Gastroesophageal sphincter (tissue), 3 donors: ENCODE measurements at regions not wholly inside any gene's neighbourhood (a gene's known extent, or its start where the extent isn't known, plus 50 kb on each side); places are given as distances from the start of the nearest gene placed in this dataset.

Source experiments
- EP300 ChIP-seq: sonication (generic); formaldehyde crosslinking; IDR thresholded peaks from one replicate; pipeline ENCODE4 v1.6.1; 2017; ENCODE audit warnings: antibody characterized with exemption, mild to moderate bottlenecking
- POLR2AphosphoS5 ChIP-seq: sonication (generic); formaldehyde crosslinking; IDR thresholded peaks from one replicate; pipeline ENCODE4 v1.6.1; 2017; ENCODE audit warnings: antibody characterized with exemption
- TF ChIP-seq, protein P1 (sequence below), 4 experiments: fragments of 200-600 bp in 2 of 4; fragments of 450-650 bp in 2 of 4; sonication (generic) in 1 of 4; IDR thresholded peaks; one replicate each; pipeline ENCODE4 v1.5.1; 2017 to 2019; ENCODE audit warnings: antibody characterized with exemption in 4 of 4, mild to moderate bottlenecking in 2 of 4, moderate library complexity in 2 of 4

DNA sequence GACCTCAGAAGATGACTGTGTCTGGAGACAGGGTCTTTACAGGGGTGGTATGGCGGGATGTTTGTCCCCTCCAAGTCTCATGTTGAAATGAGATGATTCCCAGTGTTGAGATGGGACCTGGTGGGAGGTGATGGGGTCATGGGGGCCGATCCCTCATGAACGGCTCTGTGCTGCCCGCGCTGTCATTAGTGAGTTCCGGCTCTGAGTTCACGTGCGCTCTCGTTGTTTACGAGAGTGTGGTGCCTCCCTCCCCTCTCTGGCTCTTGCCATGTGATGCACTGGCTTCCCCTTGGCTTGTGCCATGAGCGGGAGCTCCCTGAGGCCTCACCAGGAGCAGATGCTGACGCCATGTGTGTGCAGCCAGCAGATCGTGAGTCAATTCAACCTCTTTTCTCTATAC lies 830.8 kb downstream of the TBC1D22A start:
- TF ChIP-seq, protein P1, sequence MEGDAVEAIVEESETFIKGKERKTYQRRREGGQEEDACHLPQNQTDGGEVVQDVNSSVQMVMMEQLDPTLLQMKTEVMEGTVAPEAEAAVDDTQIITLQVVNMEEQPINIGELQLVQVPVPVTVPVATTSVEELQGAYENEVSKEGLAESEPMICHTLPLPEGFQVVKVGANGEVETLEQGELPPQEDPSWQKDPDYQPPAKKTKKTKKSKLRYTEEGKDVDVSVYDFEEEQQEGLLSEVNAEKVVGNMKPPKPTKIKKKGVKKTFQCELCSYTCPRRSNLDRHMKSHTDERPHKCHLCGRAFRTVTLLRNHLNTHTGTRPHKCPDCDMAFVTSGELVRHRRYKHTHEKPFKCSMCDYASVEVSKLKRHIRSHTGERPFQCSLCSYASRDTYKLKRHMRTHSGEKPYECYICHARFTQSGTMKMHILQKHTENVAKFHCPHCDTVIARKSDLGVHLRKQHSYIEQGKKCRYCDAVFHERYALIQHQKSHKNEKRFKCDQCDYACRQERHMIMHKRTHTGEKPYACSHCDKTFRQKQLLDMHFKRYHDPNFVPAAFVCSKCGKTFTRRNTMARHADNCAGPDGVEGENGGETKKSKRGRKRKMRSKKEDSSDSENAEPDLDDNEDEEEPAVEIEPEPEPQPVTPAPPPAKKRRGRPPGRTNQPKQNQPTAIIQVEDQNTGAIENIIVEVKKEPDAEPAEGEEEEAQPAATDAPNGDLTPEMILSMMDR (IDR thresholded peaks at IDR 0.05): no peak
- TF ChIP-seq EP300 (no peak), POLR2AphosphoS5 (no peak)
